IPS-18a (cell line): ENCODE measurements at regions not wholly inside any gene's neighbourhood (a gene's known extent, or its start where the extent isn't known, plus 50 kb on each side); places are given as distances from the start of the nearest gene placed in this dataset.

Experiments
- H3K27ac ChIP-seq: one replicate; pipeline ENCODE4 v1.5.1; 2013; ENCODE audit warnings: low read length
- H3K27me3 ChIP-seq: one replicate; pipeline ENCODE4 v1.6.1; 2013; ENCODE audit warnings: mild to moderate bottlenecking, low read length; ENCODE audit not compliant: control insufficient read depth, insufficient read depth
- H3K36me3 ChIP-seq: one replicate; pipeline ENCODE4 v1.6.1; 2013; ENCODE audit warnings: low read depth, low read length; ENCODE audit not compliant: control insufficient read depth
- H3K4me1 ChIP-seq: one replicate; pipeline ENCODE4 v1.6.1; 2013; ENCODE audit warnings: low read depth, low read length; ENCODE audit not compliant: control insufficient read depth
- H3K4me3 ChIP-seq: one replicate; pipeline ENCODE4 v1.5.1; 2013; ENCODE audit warnings: low read length
- H3K9ac ChIP-seq: one replicate; pipeline ENCODE4 v1.6.1; 2013; ENCODE audit warnings: mild to moderate bottlenecking, low read length, moderate library complexity
- H3K9me3 ChIP-seq: one replicate; pipeline ENCODE4 v1.6.1; 2013; ENCODE audit warnings: low read depth, low read length; ENCODE audit not compliant: control insufficient read depth

DNA sequence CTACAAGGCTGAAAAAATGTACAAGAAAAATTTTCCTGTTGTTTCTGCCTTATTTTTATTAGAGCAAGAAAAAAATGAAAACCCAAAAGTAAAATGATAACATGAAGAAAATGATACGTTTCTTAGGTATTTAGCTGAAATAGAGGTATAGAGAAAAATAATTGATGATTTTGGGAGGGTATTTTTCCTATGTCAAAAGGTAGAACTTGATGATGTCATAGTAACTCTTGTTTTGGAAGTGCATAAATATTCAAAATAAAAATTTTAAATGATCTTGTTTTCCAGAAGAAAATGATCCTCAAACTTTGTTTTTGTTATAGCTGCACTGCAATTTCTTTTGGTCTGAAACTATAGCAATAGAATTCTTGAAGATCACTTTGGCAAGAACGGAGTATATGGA lies 608.8 kb upstream of the BOD1L1 start:
- no peaks in the 10 kb centered on the region for H3K36me3 ChIP-seq
- H3K9me3 ChIP-seq: no peaks in the 10 kb centered on the region
- no peak overlapping the region for H3K4me3 ChIP-seq
- H3K9ac ChIP-seq: no peak overlapping the region
- H3K4me1 ChIP-seq: no peaks in the 10 kb centered on the region
- no peaks in the 10 kb centered on the region for H3K27me3 ChIP-seq
- H3K27ac ChIP-seq: no peak overlapping the region

DNA sequence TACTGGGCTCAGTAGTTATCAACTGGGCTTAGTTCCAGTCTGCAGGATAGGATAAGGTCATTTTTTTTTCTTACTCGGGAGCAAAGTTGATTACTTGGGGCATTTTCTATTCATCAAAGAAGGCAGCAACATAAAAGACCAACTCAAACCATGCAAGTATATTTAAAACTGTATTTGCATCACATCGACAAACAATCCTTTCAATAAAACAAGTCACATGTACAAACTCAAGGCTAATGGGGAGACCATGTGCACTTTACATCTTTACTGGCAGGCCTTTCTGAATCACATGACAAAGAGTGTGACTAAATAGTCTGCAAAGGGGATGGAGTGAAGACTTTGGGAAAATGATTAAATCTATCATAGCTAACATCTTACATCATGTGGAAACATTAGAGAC lies 610.4 kb upstream of the BOD1L1 start:
- Histone ChIP-seq H3K9me3 (no peaks in the 10 kb centered on the region), H3K27me3 (no peaks in the 10 kb centered on the region), H3K36me3 (no peaks in the 10 kb centered on the region), H3K9ac (no peak overlapping the region), H3K4me1 (no peaks in the 10 kb centered on the region), H3K27ac (no peak overlapping the region), H3K4me3 (no peak overlapping the region)

DNA sequence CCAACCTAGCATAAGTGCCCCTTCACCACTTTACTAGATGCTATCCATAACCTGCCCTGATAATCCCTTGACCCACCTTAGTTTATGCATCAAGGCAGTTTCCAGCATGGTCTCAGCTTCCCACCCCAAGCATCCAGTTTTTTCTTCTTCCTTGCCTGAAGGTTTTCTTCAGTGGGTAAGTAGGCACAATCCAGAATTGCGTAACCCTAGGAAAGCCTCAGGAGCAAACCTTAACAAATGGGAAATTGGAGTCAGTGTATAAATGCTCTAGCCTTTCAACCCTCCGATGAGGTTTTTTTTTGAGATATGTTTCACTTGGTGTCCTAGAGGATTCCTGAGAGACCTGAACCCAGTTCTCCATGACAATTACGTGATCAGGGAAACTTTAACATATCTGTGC lies 614.0 kb upstream of the BOD1L1 start:
- Histone ChIP-seq H3K27me3 (no peaks in the 10 kb centered on the region), H3K9ac (no peak overlapping the region), H3K4me1 (no peaks in the 10 kb centered on the region), H3K27ac (no peak overlapping the region), H3K9me3 (no peaks in the 10 kb centered on the region), H3K4me3 (no peak overlapping the region), H3K36me3 (no peaks in the 10 kb centered on the region)

DNA sequence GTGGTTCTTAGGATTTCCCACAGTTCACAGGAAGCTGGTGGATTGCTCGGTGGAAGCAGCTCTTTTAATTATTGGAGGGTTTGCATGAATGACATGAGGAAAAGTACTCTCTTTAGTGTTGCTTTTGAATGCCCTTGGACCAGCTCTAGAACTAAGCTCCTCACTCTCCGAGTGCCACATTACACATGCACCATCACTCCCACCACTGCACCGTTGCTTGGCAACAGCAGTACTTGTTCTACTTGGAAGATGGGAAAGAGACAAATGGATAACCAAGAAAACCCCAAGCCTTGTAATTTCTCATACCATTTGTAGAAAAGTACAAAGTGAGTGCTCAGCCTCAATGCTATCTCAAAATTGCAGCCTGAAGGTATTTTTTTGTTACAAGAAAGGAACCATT lies 620.2 kb upstream of the BOD1L1 start:
- no peak overlapping the region for H3K4me3 ChIP-seq
- no peak overlapping the region for H3K27ac ChIP-seq
- H3K9ac ChIP-seq: no peak overlapping the region
- no peaks in the 10 kb centered on the region for H3K9me3 ChIP-seq
- H3K27me3 ChIP-seq: no peaks in the 10 kb centered on the region
- H3K4me1 ChIP-seq: no peaks in the 10 kb centered on the region
- H3K36me3 ChIP-seq: no peaks in the 10 kb centered on the region

DNA sequence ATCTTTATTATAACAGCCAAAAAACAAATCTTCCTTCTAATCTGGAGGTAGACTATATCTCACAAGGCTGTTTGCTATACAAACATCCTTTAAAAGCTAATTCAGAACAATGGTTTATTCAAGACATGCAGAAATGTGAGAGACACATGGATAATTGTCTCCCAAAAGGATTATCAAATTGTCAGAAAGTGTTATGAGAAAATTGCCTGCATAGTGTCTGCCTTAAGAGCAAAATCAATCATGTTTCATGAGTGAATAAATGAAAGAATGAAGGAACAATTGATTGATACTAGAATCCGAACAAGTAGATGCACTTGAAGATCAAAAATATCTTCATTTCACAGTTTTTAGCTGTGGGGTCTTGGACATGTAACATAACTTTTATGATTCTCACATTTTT lies 621.7 kb upstream of the BOD1L1 start:
- Histone ChIP-seq H3K4me3 (no peak overlapping the region), H3K4me1 (no peaks in the 10 kb centered on the region), H3K27ac (no peak overlapping the region), H3K9ac (no peak overlapping the region), H3K9me3 (no peaks in the 10 kb centered on the region), H3K36me3 (no peaks in the 10 kb centered on the region), H3K27me3 (no peaks in the 10 kb centered on the region)

DNA sequence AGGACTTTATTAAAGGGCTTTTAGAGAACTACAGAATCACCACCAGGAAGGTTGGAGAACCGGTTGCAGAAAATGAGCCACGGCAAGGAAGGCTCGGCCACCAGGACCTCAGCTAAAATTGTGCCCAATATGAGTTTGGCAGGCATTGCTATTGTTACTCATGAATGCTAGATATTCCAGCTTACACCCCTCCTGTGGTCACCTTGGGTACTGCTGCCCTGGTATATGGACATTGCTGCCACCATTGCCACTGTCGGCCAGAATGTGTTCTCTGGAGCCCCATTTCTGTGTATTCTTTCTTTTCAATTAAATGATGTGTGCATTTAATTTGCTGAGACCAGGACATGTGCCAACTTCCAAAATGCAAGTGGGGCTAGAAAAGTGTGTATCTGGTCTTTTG lies 626.7 kb upstream of the BOD1L1 start:
- Histone ChIP-seq H3K4me1 (no peaks in the 10 kb centered on the region), H3K9ac (no peak overlapping the region), H3K36me3 (no peaks in the 10 kb centered on the region), H3K27ac (no peak overlapping the region), H3K4me3 (no peak overlapping the region), H3K9me3 (no peaks in the 10 kb centered on the region), H3K27me3 (no peaks in the 10 kb centered on the region)

DNA sequence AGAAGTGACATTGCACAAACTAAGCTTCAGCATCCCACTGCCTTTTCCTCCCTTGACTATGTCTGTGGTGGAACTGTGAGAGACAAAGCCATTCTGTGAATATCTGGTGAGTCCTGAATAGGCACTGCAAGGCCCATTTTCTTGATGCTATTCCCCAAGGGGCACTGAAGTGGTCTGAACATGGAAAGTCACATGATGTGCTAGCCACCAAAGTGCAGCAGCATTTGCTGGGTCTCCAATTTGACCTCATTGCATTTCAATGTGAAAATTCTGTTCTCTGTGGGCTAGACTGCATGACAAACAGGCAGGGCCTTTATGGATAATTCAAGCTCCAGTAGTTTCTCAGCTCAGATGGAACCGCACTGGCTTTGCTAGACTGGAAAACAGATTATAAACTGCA lies 627.4 kb upstream of the BOD1L1 start:
- no peaks in the 10 kb centered on the region for H3K4me1 ChIP-seq
- H3K27ac ChIP-seq: no peak overlapping the region
- H3K36me3 ChIP-seq: no peaks in the 10 kb centered on the region
- H3K9me3 ChIP-seq: no peaks in the 10 kb centered on the region
- H3K9ac ChIP-seq: no peak overlapping the region
- H3K27me3 ChIP-seq: no peaks in the 10 kb centered on the region
- H3K4me3 ChIP-seq: no peak overlapping the region

DNA sequence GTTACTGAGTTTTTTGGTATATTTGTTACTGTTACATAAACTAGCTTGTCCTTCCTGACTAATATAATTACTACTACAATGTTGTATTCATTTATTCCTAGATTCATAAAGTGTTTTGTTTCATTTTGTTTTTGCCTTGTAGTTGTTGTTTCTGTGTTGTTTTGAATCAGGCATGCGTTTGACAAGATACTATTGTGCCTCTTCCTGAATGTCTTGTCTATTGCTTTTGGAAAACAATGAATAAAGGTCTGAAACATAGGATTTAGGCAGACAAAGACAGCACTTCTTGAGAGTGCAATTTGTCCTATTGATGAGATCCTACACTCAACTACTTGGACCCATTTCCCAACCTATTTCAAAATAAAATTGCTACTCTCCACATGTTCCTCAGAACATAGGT lies 630.4 kb upstream of the BOD1L1 start:
- H3K9me3 ChIP-seq: no peaks in the 10 kb centered on the region
- no peak overlapping the region for H3K4me3 ChIP-seq
- no peaks in the 10 kb centered on the region for H3K36me3 ChIP-seq
- no peaks in the 10 kb centered on the region for H3K27me3 ChIP-seq
- H3K4me1 ChIP-seq: no peaks in the 10 kb centered on the region
- no peak overlapping the region for H3K9ac ChIP-seq
- H3K27ac ChIP-seq: no peak overlapping the region

DNA sequence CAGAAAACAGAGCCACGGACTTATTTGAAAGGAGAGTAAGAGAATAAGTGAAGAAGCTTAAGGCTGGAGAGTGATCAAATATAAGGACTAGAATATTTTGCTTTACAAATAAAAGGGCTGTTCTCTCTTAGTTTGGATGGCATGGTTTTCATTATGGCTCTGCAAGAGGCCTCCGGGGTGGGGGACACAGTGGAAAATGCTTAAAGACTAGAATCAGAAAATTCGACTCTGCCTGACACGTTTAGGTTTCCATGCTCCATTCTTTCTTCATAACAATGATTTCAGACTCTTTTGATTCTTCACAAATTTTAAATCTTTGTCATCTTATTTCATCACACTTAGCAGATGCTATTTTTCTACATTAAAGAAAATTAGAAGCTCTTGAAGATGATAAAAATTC lies 632.4 kb upstream of the BOD1L1 start:
- Histone ChIP-seq H3K27ac (no peak overlapping the region), H3K9me3 (no peaks in the 10 kb centered on the region), H3K27me3 (no peaks in the 10 kb centered on the region), H3K9ac (no peak overlapping the region), H3K4me3 (no peak overlapping the region), H3K4me1 (no peaks in the 10 kb centered on the region), H3K36me3 (no peaks in the 10 kb centered on the region)

DNA sequence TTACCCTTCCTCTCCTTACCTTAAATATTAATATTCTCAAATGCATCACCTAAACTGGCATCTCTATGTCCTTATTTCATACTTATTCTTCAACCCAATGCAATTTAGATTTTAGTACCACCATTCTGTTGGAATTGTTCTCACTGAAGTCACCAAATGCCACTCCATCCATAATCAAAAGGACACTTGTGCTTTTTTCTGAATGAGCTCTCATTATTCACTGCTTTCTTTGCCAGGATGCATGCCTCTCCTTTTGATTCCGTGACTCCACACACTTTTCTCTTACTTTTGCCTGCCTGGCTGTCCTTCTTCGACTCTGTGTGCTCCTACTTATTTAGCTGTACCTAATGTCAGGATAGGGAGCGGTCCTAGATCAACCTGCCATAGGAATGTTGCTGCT lies 633.1 kb upstream of the BOD1L1 start:
- no peaks in the 10 kb centered on the region for H3K27me3 ChIP-seq
- H3K36me3 ChIP-seq: no peaks in the 10 kb centered on the region
- no peaks in the 10 kb centered on the region for H3K4me1 ChIP-seq
- no peak overlapping the region for H3K27ac ChIP-seq
- H3K4me3 ChIP-seq: no peak overlapping the region
- H3K9ac ChIP-seq: no peak overlapping the region
- no peaks in the 10 kb centered on the region for H3K9me3 ChIP-seq

DNA sequence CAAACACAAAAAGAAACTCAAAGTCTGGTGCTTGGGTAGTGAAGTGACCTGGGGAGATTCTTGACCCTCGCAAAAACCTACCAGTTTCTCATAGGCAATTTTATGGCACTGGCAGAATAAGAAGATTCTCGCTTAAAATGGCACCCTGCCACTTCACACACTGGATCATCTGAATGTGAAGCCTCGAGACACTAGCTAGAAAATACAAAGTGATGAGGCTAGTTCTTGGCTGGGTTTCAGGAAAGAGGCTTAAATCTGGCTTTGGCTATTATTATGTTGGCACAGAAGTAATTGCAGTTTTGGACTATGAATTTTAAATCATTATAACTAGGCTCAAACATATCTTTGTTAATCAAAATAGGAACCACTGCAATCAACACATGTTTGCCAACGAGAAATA lies 634.7 kb upstream of the BOD1L1 start:
- H3K27me3 ChIP-seq: no peaks in the 10 kb centered on the region
- no peak overlapping the region for H3K9ac ChIP-seq
- H3K4me3 ChIP-seq: no peak overlapping the region
- no peak overlapping the region for H3K27ac ChIP-seq
- no peaks in the 10 kb centered on the region for H3K9me3 ChIP-seq
- no peaks in the 10 kb centered on the region for H3K4me1 ChIP-seq
- H3K36me3 ChIP-seq: no peaks in the 10 kb centered on the region

DNA sequence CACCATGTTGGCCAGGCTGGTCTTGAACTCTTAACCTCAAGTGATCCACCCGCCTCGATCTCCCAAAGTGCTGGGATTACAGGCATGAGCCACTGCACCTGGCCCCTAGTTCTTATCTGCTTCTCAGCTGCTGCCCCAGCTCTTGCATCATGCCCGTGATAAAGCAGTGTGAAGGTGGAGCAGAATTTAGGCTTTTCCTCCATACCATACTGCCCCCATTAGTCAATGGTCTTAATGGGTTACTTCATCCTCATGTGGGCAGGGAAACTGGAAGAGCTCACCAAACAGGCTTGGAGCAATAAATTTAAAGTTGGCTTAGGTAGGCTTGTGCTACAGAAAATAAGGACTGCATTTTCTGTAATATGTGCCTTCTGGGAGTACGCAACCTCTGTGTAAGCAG lies 636.9 kb upstream of the BOD1L1 start:
- H3K9me3 ChIP-seq: no peaks in the 10 kb centered on the region
- H3K4me3 ChIP-seq: no peak overlapping the region
- H3K27me3 ChIP-seq: no peaks in the 10 kb centered on the region
- no peak overlapping the region for H3K27ac ChIP-seq
- H3K9ac ChIP-seq: no peak overlapping the region
- no peaks in the 10 kb centered on the region for H3K4me1 ChIP-seq
- H3K36me3 ChIP-seq: no peaks in the 10 kb centered on the region

DNA sequence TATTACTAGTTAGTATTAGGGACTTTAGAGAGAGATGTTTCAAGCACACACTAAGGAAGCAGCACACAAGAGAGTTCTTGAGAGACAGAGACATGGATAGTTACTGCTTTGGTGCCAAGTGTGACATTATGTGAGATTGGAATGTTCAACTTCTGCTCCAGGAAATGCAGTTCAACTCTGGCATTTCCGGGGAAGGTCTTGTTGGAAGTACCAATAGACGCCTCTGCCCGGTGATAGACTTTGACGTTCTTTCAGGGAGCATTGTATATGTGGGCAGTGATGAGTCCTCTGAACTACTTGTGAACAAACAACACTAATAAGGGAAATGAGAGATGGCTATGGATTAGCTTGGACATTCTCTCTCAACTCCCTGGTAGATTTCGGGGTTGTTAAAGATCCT lies 638.1 kb upstream of the BOD1L1 start:
- H3K9me3 ChIP-seq: no peaks in the 10 kb centered on the region
- H3K4me1 ChIP-seq: no peaks in the 10 kb centered on the region
- H3K36me3 ChIP-seq: no peaks in the 10 kb centered on the region
- no peaks in the 10 kb centered on the region for H3K27me3 ChIP-seq
- no peak overlapping the region for H3K9ac ChIP-seq
- H3K4me3 ChIP-seq: no peak overlapping the region
- no peak overlapping the region for H3K27ac ChIP-seq
